ENCODE measurements at regions not wholly inside any gene's neighbourhood (a gene's known extent, or its start where the extent isn't known, plus 50 kb on each side); places are given as distances from the start of the nearest gene placed in this dataset.

GRCh38 chr4:187615972-187616371 lies 379.6 kb upstream of the ZFP42 start:
- TF ChIP-seq CTCF (IDR thresholded peaks at IDR 0.05), result no peak
- no peak for TF ChIP-seq EZH2 (IDR thresholded peaks at IDR 0.05)
- no peak for TF ChIP-seq EZH2phosphoT487 (IDR thresholded peaks at IDR 0.05)

Measured in neural progenitor cell (in vitro differentiated cells).